ENCODE measurements at regions not wholly inside any gene's neighbourhood (a gene's known extent, or its start where the extent isn't known, plus 50 kb on each side); places are given as distances from the start of the nearest gene placed in this dataset.
"Not testable (repeated sequence)": the region's sequence is repeated elsewhere in the genome, so short reads cannot be mapped to it uniquely, and the experiment has no call there.

- no peaks in the 10 kb centered on the region for H3K4me1 ChIP-seq
- H3K27me3 ChIP-seq, result no peaks in the 10 kb centered on the region
- DNase-seq (no peak), ATAC-seq (no peak)
- in situ Hi-C loops (cut with MboI; ENCODE audit: low sequenced_read_pairs in 4 of 4), result no loop called here
- H3K27ac ChIP-seq, result no peak overlapping the region
- H3K9me3 ChIP-seq, result no peaks in the 10 kb centered on the region
- intact Hi-C loops (cut with DNase I; ENCODE audit: low total_unique reads), result no loop called here
- TF ChIP-seq CTCF (IDR thresholded peaks at IDR 0.05 in 4 of 5, conservative IDR thresholded peaks at IDR 0.05 in 1 of 5) (no peak), POLR2A (IDR thresholded peaks at IDR 0.05) (no peak)
- H3K36me3 ChIP-seq, result no peaks in the 10 kb centered on the region
- H3K4me3 ChIP-seq, result no peak overlapping the region
Observed at GRCh38 chr2:223180463-223180862, 128.5 kb downstream of the KCNE4 start.

DNA sequence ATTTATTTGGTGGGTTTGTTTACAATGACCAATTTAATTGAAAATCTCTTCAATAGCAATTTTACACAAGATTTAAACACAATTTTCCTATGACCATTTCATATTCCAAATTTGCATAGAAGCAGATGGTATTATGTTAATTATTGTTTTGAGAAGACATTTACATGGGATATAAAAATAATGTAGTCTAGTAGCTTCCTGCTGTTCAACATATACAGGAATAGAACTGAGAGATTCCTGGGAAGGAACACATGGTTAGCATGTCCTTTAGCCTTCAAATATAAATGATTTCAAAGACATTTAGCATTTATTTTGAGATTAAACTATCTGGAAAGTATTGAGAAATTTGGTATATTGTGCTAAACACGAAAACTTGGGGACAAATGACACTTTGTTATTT, 129.6 kb downstream of the KCNE4 start:
- Histone ChIP-seq H3K27ac (no peak overlapping the region), H3K36me3 (no peaks in the 10 kb centered on the region), H3K4me3 (no peak overlapping the region), H3K9me3 (no peaks in the 10 kb centered on the region), H3K27me3 (no peaks in the 10 kb centered on the region), H3K4me1 (no peaks in the 10 kb centered on the region)
- intact Hi-C loops (cut with DNase I; ENCODE audit: low total_unique reads) (no loop called here), in situ Hi-C loops (cut with MboI; ENCODE audit: low sequenced_read_pairs in 4 of 4) (no loop called here)
- ATAC-seq (no peak), DNase-seq (no peak)
- TF ChIP-seq POLR2A (IDR thresholded peaks at IDR 0.05) (no peak), CTCF (IDR thresholded peaks at IDR 0.05 in 4 of 5, conservative IDR thresholded peaks at IDR 0.05 in 1 of 5) (no peak)

- H3K27me3 ChIP-seq, result no peaks in the 10 kb centered on the region
- H3K27ac ChIP-seq, result no peak overlapping the region
- DNase-seq (no peak), ATAC-seq (no peak)
- TF ChIP-seq POLR2A (IDR thresholded peaks at IDR 0.05) (no peak), CTCF (IDR thresholded peaks at IDR 0.05 in 4 of 5, conservative IDR thresholded peaks at IDR 0.05 in 1 of 5) (no peak)
- in situ Hi-C loops (cut with MboI; ENCODE audit: low sequenced_read_pairs in 4 of 4) (no loop called here), intact Hi-C loops (cut with DNase I; ENCODE audit: low total_unique reads) (no loop called here)
- H3K36me3 ChIP-seq, result no peaks in the 10 kb centered on the region
- no peaks in the 10 kb centered on the region for H3K4me1 ChIP-seq
- no peak overlapping the region for H3K4me3 ChIP-seq
- no peaks in the 10 kb centered on the region for H3K9me3 ChIP-seq
Observed at GRCh38 chr2:223182356-223182755, 130.4 kb downstream of the KCNE4 start.

DNA sequence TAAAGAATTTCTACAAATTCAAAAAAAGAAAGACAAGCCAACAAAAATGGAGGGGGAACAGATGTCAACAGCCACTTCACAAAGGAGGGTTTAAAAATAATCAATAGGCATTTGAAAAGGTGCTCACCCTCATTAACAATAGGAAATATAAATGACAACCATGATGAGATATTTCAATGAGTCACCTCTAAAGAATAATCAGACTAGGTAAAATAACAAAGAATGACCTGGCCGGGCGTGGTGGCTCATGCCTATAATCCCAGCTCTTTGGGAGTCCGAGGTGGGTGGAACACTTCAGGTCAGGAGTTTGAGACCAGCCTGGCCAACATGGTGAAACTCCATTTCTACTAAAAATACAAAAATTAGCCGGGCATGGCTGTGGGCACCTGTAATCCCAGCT, 133.6 kb downstream of the KCNE4 start:
- ATAC-seq (no peak), DNase-seq (no peak)
- no peak overlapping the region for H3K4me3 ChIP-seq
- H3K9me3 ChIP-seq, result no peaks in the 10 kb centered on the region
- H3K27ac ChIP-seq, result no peak overlapping the region
- intact Hi-C loops (cut with DNase I; ENCODE audit: low total_unique reads), result no loop called here
- TF ChIP-seq POLR2A (IDR thresholded peaks at IDR 0.05) (no peak), CTCF (IDR thresholded peaks at IDR 0.05 in 4 of 5, conservative IDR thresholded peaks at IDR 0.05 in 1 of 5) (no peak)
- H3K4me1 ChIP-seq, result no peaks in the 10 kb centered on the region
- no peaks in the 10 kb centered on the region for H3K36me3 ChIP-seq
- in situ Hi-C loops (cut with MboI; ENCODE audit: low sequenced_read_pairs in 4 of 4), result no loop called here
- no peaks in the 10 kb centered on the region for H3K27me3 ChIP-seq

GRCh38 chr2:223187256-223187655, 135.3 kb downstream of the KCNE4 start:
- TF ChIP-seq POLR2A (IDR thresholded peaks at IDR 0.05), result no peak
- no peak for TF ChIP-seq CTCF (IDR thresholded peaks at IDR 0.05 in 4 of 5, conservative IDR thresholded peaks at IDR 0.05 in 1 of 5)
- H3K4me1 ChIP-seq, result no peaks in the 10 kb centered on the region
- no peak overlapping the region for H3K4me3 ChIP-seq
- ATAC-seq, result no peak
- intact Hi-C loops (cut with DNase I; ENCODE audit: low total_unique reads), result no loop called here
- no peaks in the 10 kb centered on the region for H3K36me3 ChIP-seq
- no peak overlapping the region for H3K27ac ChIP-seq
- H3K9me3 ChIP-seq, result no peaks in the 10 kb centered on the region
- no peak for DNase-seq
- in situ Hi-C loops (cut with MboI; ENCODE audit: low sequenced_read_pairs in 4 of 4), result no loop called here
- no peaks in the 10 kb centered on the region for H3K27me3 ChIP-seq

GRCh38 chr2:223190561-223191206, 138.7 kb downstream of the KCNE4 start:
- H3K27ac ChIP-seq; ATAC-seq; H3K4me1 ChIP-seq; H3K4me3 ChIP-seq; H3K9me3 ChIP-seq; intact Hi-C loops (cut with DNase I; ENCODE audit: low total_unique reads); H3K27me3 ChIP-seq; DNase-seq; H3K36me3 ChIP-seq; in situ Hi-C loops (cut with MboI; ENCODE audit: low sequenced_read_pairs in 4 of 4): not testable (repeated sequence)

Measured in gastrocnemius medialis (tissue), 4 donors.